Adipose tissue (tissue), 3 donors: ENCODE measurements at regions not wholly inside any gene's neighbourhood (a gene's known extent, or its start where the extent isn't known, plus 50 kb on each side); places are given as distances from the start of the nearest gene placed in this dataset.
"Not testable (repeated sequence)": the region's sequence is repeated elsewhere in the genome, so short reads cannot be mapped to it uniquely, and the experiment has no call there.

ENCODE experiments used
- H3K27ac ChIP-seq: one replicate; pipeline ENCODE4 v1.5.1; 2013; ENCODE audit warnings: low read depth, low read length
- WGBS, 3 donors: extraction: QIAGEN DNeasy Blood & Tissue Kit; methylation state at CpG; one replicate each; pipeline ENCODE4 v1.1.7; 2013; 5-methylcytosine and 5-hydroxymethylcytosine counted together
- donor health status: healthy with polysubstance abuse.
- donor health status: Bipolar disorder and iron deficiency.
- donor health status: healthy.

GRCh38 chr4:3961091-3961672 lies 195.0 kb downstream of the ADRA2C start:
- WGBS, 3 donors: 36 to 64% (median 62%) methylated on average over 8 to 10 of the region's 10 CpGs
- not testable (repeated sequence) for H3K27ac ChIP-seq

DNA sequence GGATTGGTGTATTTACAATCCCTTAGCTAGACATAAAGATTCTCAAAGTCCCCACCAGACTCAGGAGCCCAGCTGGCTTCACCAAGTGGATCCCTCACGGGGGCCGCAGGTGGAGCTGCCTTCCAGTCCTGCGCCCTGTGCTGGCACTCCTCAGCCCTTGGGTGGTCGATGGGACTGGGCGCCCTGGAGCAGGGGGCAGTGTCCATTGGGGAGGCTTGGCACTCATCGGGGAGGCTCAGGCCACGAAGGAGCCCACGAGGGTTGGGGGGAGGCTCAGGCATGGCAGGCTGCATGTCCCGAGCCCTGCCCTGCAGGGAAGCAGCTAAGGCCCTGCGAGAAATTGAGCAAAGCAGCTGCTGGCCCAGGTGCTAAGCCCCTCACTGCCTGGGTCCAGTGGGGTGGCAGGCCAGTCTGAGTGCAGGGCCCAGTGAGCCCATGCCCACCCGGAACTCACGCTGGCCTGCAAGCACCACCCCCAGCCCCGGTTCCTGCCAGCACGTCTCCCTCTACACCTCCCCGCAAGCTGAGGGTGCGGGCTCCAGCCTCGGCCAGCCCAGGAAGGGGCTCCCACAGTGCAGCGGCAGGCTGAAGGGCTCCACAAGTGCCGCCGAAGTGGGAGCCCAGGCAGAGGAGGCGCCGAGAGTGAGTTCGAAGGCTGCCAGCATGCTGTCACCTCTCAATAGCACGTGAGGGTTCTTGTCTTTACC lies 198.5 kb downstream of the ADRA2C start:
- 78 to 89% (median 87%) methylated on average over 24 of the region's 24 CpGs for WGBS, 3 donors
- not testable (repeated sequence) for H3K27ac ChIP-seq

GRCh38 chr4:3967204-3967603 lies 201.0 kb downstream of the ADRA2C start:
- 72 to 87% (median 75%) methylated on average over 12 to 14 of the region's 14 CpGs for WGBS, 3 donors

GRCh38 chr4:3972626-3973025 lies 206.4 kb downstream of the ADRA2C start:
- H3K27ac ChIP-seq: not testable (repeated sequence)
- WGBS, 3 donors: 27 to 31% (median 29%) methylated on average over 2 of the region's 2 CpGs

More at GRCh38 chr4:3967204-3967603, 201.0 kb downstream of the ADRA2C start:
- not testable (repeated sequence) for H3K27ac ChIP-seq

DNA sequence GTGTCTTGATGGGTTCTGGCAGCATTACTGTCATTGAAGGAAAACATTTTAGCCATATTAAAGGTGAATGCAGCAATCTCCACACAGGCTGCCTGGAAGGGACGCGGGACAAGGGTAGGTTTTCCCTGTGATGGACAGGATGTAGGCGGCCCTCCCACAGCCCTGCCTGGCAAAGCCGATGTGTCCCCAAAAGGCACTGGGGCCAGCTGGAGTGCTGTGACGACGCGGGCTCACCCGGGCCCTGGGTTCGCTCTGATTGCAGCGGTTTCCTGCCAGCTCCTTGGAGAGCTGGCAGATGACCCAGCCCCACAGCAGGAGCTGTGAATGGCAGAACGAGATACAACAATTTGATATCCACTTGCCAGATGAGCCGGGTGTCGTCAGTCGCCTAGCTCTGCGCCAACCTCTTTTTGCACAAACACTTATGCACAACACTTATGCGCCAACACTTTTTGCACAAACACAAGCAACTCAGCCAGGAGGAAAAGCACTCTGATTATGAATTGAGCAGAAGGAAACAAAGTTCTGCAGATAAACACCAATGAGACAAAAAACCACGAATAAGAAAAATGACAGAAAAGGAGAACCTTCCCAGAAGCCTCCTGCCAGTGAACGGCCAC lies 207.5 kb downstream of the ADRA2C start:
- not testable (repeated sequence) for H3K27ac ChIP-seq
- WGBS, 3 donors: 42 to 69% (median 66%) methylated on average over 16 to 17 of the region's 18 CpGs

- H3K27ac ChIP-seq: not testable (repeated sequence)
- WGBS, 3 donors: 17 to 43% (median 27%) methylated on average over 6 of the region's 6 CpGs
These were observed 217.4 kb downstream of the ADRA2C start for GRCh38 chr4:3983518-3984125.

GRCh38 chr4:3984796-3985195 lies 218.6 kb downstream of the ADRA2C start:
- not testable (repeated sequence) for H3K27ac ChIP-seq
- 1 to 4% (median 3%) methylated on average over 10 to 13 of the region's 14 CpGs for WGBS, 3 donors

GRCh38 chr4:3986412-3986811 lies 220.2 kb downstream of the ADRA2C start:
- H3K27ac ChIP-seq: not testable (repeated sequence)
- 69 to 87% (median 73%) methylated on average over 4 to 5 of the region's 5 CpGs for WGBS, 3 donors

DNA sequence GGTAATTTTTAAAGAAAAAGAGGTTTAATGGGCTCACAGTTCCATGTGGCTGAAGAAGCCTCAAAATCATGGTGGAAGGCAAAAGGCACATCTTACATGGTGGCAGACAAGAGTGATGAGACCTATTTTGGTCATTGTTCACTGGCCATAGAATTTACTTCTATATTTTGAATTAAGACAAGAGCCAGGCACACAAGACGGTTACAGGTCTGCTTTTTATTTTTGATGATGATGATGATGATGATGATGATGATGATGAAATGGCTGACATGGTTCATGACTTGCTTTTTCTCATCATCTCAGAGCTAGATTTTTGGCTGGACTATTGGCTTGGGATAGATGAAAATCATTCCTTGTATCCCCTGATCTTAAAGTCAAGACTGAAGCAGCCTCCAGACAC lies 229.3 kb downstream of the OTOP1 start:
- not testable (repeated sequence) for H3K27ac ChIP-seq
- WGBS, 3 donors: 69 to 89% (median 86%) methylated on average over 1 of the region's 1 CpG

- WGBS, 3 donors: 63 to 71% (median 71%) methylated on average over 5 of the region's 5 CpGs
These were observed 222.7 kb downstream of the OTOP1 start for GRCh38 chr4:4004036-4004435.

GRCh38 chr4:4004702-4005101 lies 222.0 kb downstream of the OTOP1 start:
- WGBS, 3 donors: 70 to 85% (median 75%) methylated on average over 10 of the region's 10 CpGs

More at GRCh38 chr4:4004036-4004435, 222.7 kb downstream of the OTOP1 start:
- H3K27ac ChIP-seq: not testable (repeated sequence)

GRCh38 chr4:4006356-4006755 lies 220.4 kb downstream of the OTOP1 start:
- H3K27ac ChIP-seq: not testable (repeated sequence)
- 64 to 75% (median 72%) methylated on average over 11 of the region's 11 CpGs for WGBS, 3 donors

More at GRCh38 chr4:4004702-4005101, 222.0 kb downstream of the OTOP1 start:
- H3K27ac ChIP-seq: not testable (repeated sequence)

- WGBS, 3 donors: 52 to 72% (median 63%) methylated on average over 7 of the region's 7 CpGs
- H3K27ac ChIP-seq: not testable (repeated sequence)
These were observed 207.7 kb downstream of the OTOP1 start for GRCh38 chr4:4019071-4019470.

DNA sequence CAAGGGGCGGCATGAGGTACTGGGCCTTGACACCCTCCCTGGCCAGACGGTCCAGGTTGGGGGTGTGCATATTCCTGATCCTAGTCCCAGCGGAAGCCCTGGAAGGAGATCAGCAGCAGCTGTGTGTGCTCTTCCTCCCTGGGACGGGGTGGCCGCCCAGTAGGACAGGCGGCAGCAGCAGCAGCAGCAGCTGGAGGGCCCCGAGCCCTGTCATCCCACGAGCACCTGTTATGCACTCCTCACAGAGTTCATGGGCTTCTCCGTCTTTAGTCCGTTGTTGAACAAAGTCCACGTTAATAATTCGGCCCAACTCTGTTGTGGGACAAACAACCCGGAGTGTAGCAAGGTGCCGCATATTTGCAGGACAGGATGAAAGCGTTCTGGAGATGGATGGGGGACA lies 205.6 kb downstream of the OTOP1 start:
- H3K27ac ChIP-seq: not testable (repeated sequence)
- WGBS, 3 donors: 71 to 86% (median 79%) methylated on average over 3 to 8 of the region's 15 CpGs

DNA sequence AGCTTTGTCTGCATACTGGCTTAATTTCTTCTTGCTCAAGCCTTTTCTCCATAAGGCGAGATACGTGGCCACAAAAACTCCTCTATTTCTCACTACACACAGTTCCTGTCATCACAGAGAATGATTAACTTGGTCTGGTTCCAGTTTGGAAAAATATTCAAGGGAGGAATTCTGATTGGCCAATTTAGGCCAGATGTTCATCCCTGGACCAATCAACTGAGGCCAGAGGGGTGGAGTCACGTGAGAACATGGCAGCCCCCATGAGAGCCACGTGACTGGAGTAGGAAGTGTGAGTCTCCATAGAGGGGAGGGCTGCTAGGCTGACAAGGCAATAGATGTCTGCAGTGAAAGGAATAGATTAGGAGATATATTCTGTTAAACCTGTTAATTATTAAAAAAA lies 200.0 kb downstream of the OTOP1 start:
- 64 to 71% (median 65%) methylated on average over 4 of the region's 4 CpGs for WGBS, 3 donors
- not testable (repeated sequence) for H3K27ac ChIP-seq

- H3K27ac ChIP-seq: not testable (repeated sequence)
- 65 to 82% (median 73%) methylated on average over 3 of the region's 3 CpGs for WGBS, 3 donors
These were observed 198.0 kb downstream of the OTOP1 start for GRCh38 chr4:4028752-4029151.

- not testable (repeated sequence) for H3K27ac ChIP-seq
- WGBS, 3 donors: 33 to 59% (median 52%) methylated on average over 9 of the region's 9 CpGs
These were observed 196.2 kb downstream of the OTOP1 start for GRCh38 chr4:4030509-4030908.

GRCh38 chr4:4031446-4032135 lies 195.1 kb downstream of the OTOP1 start:
- WGBS, 3 donors: 48 to 61% (median 49%) methylated on average over 8 of the region's 8 CpGs
- H3K27ac ChIP-seq: not testable (repeated sequence)

GRCh38 chr4:4032364-4032763 lies 194.4 kb downstream of the OTOP1 start:
- H3K27ac ChIP-seq: not testable (repeated sequence)
- WGBS, 3 donors: 68 to 86% (median 80%) methylated on average over 9 of the region's 9 CpGs
